Fibroblast of the aortic adventitia (primary cell): ENCODE measurements at regions not wholly inside any gene's neighbourhood (a gene's known extent, or its start where the extent isn't known, plus 50 kb on each side); places are given as distances from the start of the nearest gene placed in this dataset.
A peak's percentile ranks its signal among the peaks of the same experiment; 100 is the strongest.

Experiments
- DNase-seq: peaks from one replicate; pipeline ENCODE4 v3.0.0-alpha.2; 2010; ENCODE audit warnings: low read depth
- H3K4me3 ChIP-seq: 2 replicates; pipeline ENCODE4 v1.5.1; 2011; ENCODE audit warnings: low read depth, mild to moderate bottlenecking, control low read depth, low read length, moderate library complexity
- CTCF ChIP-seq: IDR thresholded peaks from 2 replicates; pipeline ENCODE4 v1.5.1; 2011; ENCODE audit warnings: mild to moderate bottlenecking, low read length, control low read depth, inconsistent platforms; ENCODE audit not compliant: insufficient read depth

GRCh38 chrX:93598076-93598475 is 75.3 kb downstream of the NAP1L3 start:
- H3K4me3 ChIP-seq: no peak overlapping the region
- no peak for TF ChIP-seq CTCF
- no peak for DNase-seq

GRCh38 chrX:93594780-93595179 is 78.6 kb downstream of the NAP1L3 start:
- DNase-seq: no peak
- H3K4me3 ChIP-seq: no peak overlapping the region
- no peak for TF ChIP-seq CTCF

GRCh38 chrX:93593966-93594365 is 79.4 kb downstream of the NAP1L3 start:
- TF ChIP-seq CTCF: no peak
- no peak for DNase-seq
- no peak overlapping the region for H3K4me3 ChIP-seq

GRCh38 chrX:93591398-93591797 is 82.0 kb downstream of the NAP1L3 start:
- H3K4me3 ChIP-seq: no peak overlapping the region
- DNase-seq: no peak
- no peak for TF ChIP-seq CTCF

GRCh38 chrX:93585661-93586060 is 87.7 kb downstream of the NAP1L3 start:
- H3K4me3 ChIP-seq: no peak overlapping the region
- DNase-seq: no peak
- no peak for TF ChIP-seq CTCF

GRCh38 chrX:93580634-93581033 is 92.7 kb downstream of the NAP1L3 start:
- H3K4me3 ChIP-seq: no peak overlapping the region
- TF ChIP-seq CTCF: no peak
- DNase-seq: no peak

GRCh38 chrX:93538575-93538974 is 134.8 kb downstream of the NAP1L3 start:
- TF ChIP-seq CTCF: peak; percentile 19
- no peak for DNase-seq
- H3K4me3 ChIP-seq: no peak overlapping the region
